HFFc6 (cell line): ENCODE measurements at regions not wholly inside any gene's neighbourhood (a gene's known extent, or its start where the extent isn't known, plus 50 kb on each side); places are given as distances from the start of the nearest gene placed in this dataset.

Source experiments
- DNase-seq: peaks from one replicate; pipeline ENCODE4 v3.0.0-alpha.2; 2018
- H3K27ac Mint-ChIP-seq: 2 replicates; pipeline ENCODE4 v1.8.0; 2020; ENCODE audit warnings: mild to moderate bottlenecking, mixed read lengths
- H3K27me3 Mint-ChIP-seq: 2 replicates; pipeline ENCODE4 v1.8.0; 2021; ENCODE audit warnings: mild to moderate bottlenecking, moderate library complexity, mixed read lengths; ENCODE audit not compliant: insufficient read depth
- H3K36me3 Mint-ChIP-seq: 2 replicates; pipeline ENCODE4 v1.8.0; 2021; ENCODE audit warnings: low read depth, mixed read lengths
- H3K4me1 Mint-ChIP-seq: 2 replicates; pipeline ENCODE4 v1.8.0; 2020; ENCODE audit warnings: low read depth, mixed read lengths
- H3K4me3 Mint-ChIP-seq: 2 replicates; pipeline ENCODE4 v1.8.0; 2020; ENCODE audit warnings: mild to moderate bottlenecking, moderate library complexity, mixed read lengths
- H3K9me3 Mint-ChIP-seq: 2 replicates; pipeline ENCODE4 v1.8.0; 2020; ENCODE audit warnings: mild to moderate bottlenecking, mixed read lengths
- TF ChIP-seq, protein P1 (sequence below): fragments of 200-600 bp; sonication (generic); IDR thresholded peaks from 2 replicates; pipeline ENCODE4 v1.5.0; 2021; ENCODE audit warnings: antibody characterized with exemption, mild to moderate bottlenecking

DNA sequence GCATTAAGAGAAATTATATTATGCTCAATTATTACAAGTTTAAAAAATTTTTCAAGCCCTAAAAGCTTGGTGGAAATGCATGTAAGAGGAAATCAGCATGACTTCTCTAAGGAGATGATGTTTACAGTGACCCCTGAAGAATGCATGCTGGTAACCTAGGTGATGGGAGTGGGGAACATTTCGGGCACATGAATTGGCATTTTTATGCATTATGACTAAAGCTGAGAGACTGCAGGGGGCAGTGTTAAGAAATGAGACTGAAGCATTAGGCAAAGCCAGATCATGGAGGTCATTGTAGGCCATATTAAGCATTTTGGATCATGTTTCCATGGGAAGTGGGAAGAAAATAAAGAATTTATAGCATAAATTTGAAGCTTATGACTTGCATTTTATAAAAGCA, 421.3 kb downstream of the FAT4 start:
- peaks cover 65% of the 10 kb centered on the region for H3K4me1 Mint-ChIP-seq
- H3K4me3 Mint-ChIP-seq: no peak overlapping the region
- H3K36me3 Mint-ChIP-seq: peaks cover 10% of the 10 kb centered on the region
- TF ChIP-seq, protein P1, sequence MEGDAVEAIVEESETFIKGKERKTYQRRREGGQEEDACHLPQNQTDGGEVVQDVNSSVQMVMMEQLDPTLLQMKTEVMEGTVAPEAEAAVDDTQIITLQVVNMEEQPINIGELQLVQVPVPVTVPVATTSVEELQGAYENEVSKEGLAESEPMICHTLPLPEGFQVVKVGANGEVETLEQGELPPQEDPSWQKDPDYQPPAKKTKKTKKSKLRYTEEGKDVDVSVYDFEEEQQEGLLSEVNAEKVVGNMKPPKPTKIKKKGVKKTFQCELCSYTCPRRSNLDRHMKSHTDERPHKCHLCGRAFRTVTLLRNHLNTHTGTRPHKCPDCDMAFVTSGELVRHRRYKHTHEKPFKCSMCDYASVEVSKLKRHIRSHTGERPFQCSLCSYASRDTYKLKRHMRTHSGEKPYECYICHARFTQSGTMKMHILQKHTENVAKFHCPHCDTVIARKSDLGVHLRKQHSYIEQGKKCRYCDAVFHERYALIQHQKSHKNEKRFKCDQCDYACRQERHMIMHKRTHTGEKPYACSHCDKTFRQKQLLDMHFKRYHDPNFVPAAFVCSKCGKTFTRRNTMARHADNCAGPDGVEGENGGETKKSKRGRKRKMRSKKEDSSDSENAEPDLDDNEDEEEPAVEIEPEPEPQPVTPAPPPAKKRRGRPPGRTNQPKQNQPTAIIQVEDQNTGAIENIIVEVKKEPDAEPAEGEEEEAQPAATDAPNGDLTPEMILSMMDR: peak; percentile 68
- H3K9me3 Mint-ChIP-seq: no peaks in the 10 kb centered on the region
- DNase-seq: peak; percentile 45
- no peaks in the 10 kb centered on the region for H3K27me3 Mint-ChIP-seq
- H3K27ac Mint-ChIP-seq: peak overlapping the region; percentile 69

GRCh38 chr4:125739760-125740159, 425.0 kb downstream of the FAT4 start:
- DNase-seq: no peak
- no peak overlapping the region; the same call in 1 of the 2 replicates for H3K4me3 Mint-ChIP-seq
- TF ChIP-seq, protein P1: no peak
- H3K27me3 Mint-ChIP-seq: no peaks in the 10 kb centered on the region
- peaks cover 45% of the 10 kb centered on the region for H3K4me1 Mint-ChIP-seq
- peaks cover 10% of the 10 kb centered on the region for H3K36me3 Mint-ChIP-seq
- H3K9me3 Mint-ChIP-seq: no peaks in the 10 kb centered on the region
- H3K27ac Mint-ChIP-seq: peak overlapping the region; percentile 46

- TF ChIP-seq, protein P1: peak; percentile 91
- H3K4me3 Mint-ChIP-seq: no peak overlapping the region
- peaks cover 23% of the 10 kb centered on the region for H3K4me1 Mint-ChIP-seq
- no peaks in the 10 kb centered on the region for H3K27me3 Mint-ChIP-seq
- peak; percentile 45 for DNase-seq
- H3K36me3 Mint-ChIP-seq: peaks cover 2% of the 10 kb centered on the region; the same call in 1 of the 2 replicates
- H3K27ac Mint-ChIP-seq: no peak overlapping the region
- no peaks in the 10 kb centered on the region; the same call in 1 of the 2 replicates for H3K9me3 Mint-ChIP-seq
Measured at GRCh38 chr4:125741825-125742452, 427.2 kb downstream of the FAT4 start.

DNA sequence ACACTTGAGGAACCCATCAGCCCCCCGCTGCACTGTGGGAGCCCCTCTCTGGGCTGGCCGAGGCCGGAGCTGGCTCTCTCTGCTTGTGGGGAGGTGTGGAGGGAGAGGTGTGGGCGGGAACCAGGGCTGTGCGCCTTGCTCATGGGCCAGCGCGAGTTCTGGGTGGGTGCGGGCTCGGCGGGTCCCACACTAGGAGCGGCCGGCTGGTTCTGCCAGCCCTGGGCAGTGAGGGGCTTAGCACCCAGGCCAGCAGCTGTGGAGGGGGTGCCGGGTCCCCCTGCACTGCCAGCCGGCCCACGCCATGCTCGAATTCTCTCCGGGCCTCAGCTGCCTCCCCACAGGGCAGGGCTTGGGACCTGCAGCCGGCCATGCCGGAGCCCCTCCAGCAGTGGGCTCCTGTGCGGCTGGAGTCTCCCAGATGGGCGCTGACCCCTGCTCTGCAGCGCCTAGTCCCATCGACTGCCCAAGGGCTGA, 430.2 kb downstream of the FAT4 start:
- DNase-seq: no peak
- TF ChIP-seq, protein P1: no peak

GRCh38 chr4:125749354-125749753, 434.6 kb downstream of the FAT4 start:
- Mint-ChIP-seq H3K9me3 (peaks cover 5% of the 10 kb centered on the region), H3K27ac (no peak overlapping the region), H3K4me3 (no peak overlapping the region), H3K27me3 (no peaks in the 10 kb centered on the region), H3K36me3 (no peaks in the 10 kb centered on the region), H3K4me1 (peaks cover 21% of the 10 kb centered on the region)
- DNase-seq: no peak
- TF ChIP-seq, protein P1: no peak

More for the DNA sequence above, 430.2 kb downstream of the FAT4 start:
- peaks cover 5% of the 10 kb centered on the region for H3K9me3 Mint-ChIP-seq
- H3K4me3 Mint-ChIP-seq: no peak overlapping the region
- no peak overlapping the region for H3K27ac Mint-ChIP-seq
- peaks cover 12% of the 10 kb centered on the region for H3K4me1 Mint-ChIP-seq
- no peaks in the 10 kb centered on the region for H3K27me3 Mint-ChIP-seq
- H3K36me3 Mint-ChIP-seq: no peaks in the 10 kb centered on the region
